Spleen (tissue), 7 donors: ENCODE measurements at regions not wholly inside any gene's neighbourhood (a gene's known extent, or its start where the extent isn't known, plus 50 kb on each side); places are given as distances from the start of the nearest gene placed in this dataset.

Source experiments
- CTCF ChIP-seq, 11 experiments: fragments of 200-600 bp in 7 of 11; fragments of 450-650 bp in 4 of 11; sonication (generic) in 4 of 11; IDR thresholded peaks in 8 of 11; conservative IDR thresholded peaks in 3 of 11; 1 replicate in 7 of 11; 2 replicates in 4 of 11; pipeline versions ENCODE4 v1.4.0 to v1.8.0; 2016 to 2021; ENCODE audit warnings: antibody characterized with exemption in 11 of 11, inconsistent platforms in 4 of 11, mild to moderate bottlenecking in 1 of 11
- POLR2A ChIP-seq, 3 donors: fragments of 450-650 bp; IDR thresholded peaks; one replicate each; pipeline ENCODE4 v1.5.1; 2017; ENCODE audit warnings: antibody characterized with exemption in 3 of 3, mild to moderate bottlenecking in 1 of 3
- POLR2AphosphoS5 ChIP-seq, 3 donors: sonication (generic); formaldehyde crosslinking; IDR thresholded peaks; one replicate each; pipeline ENCODE4 v1.5.1; 2017; ENCODE audit warnings: antibody characterized with exemption in 3 of 3
- donor health status: DM: no; HTN: no; CAD: no; lungs with moderate emphysema.
- donor health status: DM: no; HTN: no; CAD: no.
- donor health status: DM: no; HTN: no; CAD: no.

- TF ChIP-seq POLR2A (IDR thresholded peaks at IDR 0.05) (no peak), CTCF (IDR thresholded peaks at IDR 0.05 in 8 of 11, conservative IDR thresholded peaks at IDR 0.05 in 3 of 11) (no peak), POLR2AphosphoS5 (IDR thresholded peaks at IDR 0.05) (no peak)
Observed at GRCh38 chrX:42131856-42132255, 208.5 kb upstream of the CASK start.
